GM10266 (cell line): ENCODE measurements at regions not wholly inside any gene's neighbourhood (a gene's known extent, or its start where the extent isn't known, plus 50 kb on each side); places are given as distances from the start of the nearest gene placed in this dataset.

Source experiments
- DNase-seq: peaks from one replicate; pipeline ENCODE4 v3.0.0; 2012; ENCODE audit errors: extremely low spot score
- CTCF ChIP-seq: IDR thresholded peaks from 2 replicates; pipeline ENCODE4 v1.5.1; 2012; ENCODE audit warnings: mild to moderate bottlenecking, low read depth; ENCODE audit not compliant: control insufficient read depth, insufficient read depth; ENCODE audit errors: missing control alignments

GRCh38 chr14:87450193-87450592 lies 542.8 kb downstream of the GALC start:
- no peak for TF ChIP-seq CTCF
- no peak for DNase-seq

GRCh38 chr14:87449016-87449415 lies 544.0 kb downstream of the GALC start:
- no peak for TF ChIP-seq CTCF
- no peak for DNase-seq

GRCh38 chr14:87443787-87444186 lies 549.2 kb downstream of the GALC start:
- no peak for TF ChIP-seq CTCF
- no peak for DNase-seq

DNA sequence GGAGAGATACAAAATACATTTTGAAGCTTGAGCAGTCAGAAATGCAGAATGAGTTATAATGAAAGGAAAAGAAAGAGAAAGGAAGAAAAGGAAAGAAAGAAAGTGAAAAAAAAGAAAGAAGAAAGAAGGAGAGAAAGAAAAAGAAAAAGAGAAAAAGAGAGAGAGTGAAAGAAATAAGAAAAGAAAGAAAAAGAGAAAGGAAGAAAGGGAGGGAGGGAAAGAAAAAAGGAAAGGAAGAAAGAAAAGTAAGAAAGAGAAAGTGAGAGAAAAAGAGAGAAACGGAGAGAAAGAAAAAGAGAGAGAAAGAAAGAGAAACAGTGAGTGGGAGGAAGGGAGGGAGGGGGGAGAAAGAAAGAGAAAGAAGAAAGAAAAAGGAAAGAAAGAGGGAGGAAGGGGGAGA lies 549.9 kb downstream of the GALC start:
- TF ChIP-seq CTCF = no peak
- no peak for DNase-seq

- no peak for DNase-seq
- no peak for TF ChIP-seq CTCF
Observed at GRCh38 chr14:87437158-87437557, 555.8 kb downstream of the GALC start.

DNA sequence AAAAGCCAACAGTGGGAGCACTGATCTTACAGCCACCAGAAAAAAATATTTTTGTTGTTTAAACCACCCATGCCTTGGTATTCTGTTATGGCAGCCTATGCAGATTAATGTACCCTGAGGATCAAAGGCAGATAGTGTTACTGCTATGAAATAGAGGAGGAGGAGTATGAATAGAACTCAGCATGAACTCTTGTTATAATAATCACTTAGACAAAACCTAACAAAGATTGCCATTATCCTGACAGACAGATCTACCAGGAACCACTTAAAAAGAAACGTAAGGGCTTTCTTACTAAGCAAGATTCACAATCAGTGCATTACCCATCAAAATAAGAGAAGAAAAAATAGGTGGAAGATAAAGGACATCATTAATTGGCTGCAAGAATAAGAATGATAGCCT lies 558.3 kb downstream of the GALC start:
- no peak for TF ChIP-seq CTCF
- no peak for DNase-seq

GRCh38 chr14:87434011-87434410 lies 559.0 kb downstream of the GALC start:
- no peak for DNase-seq
- no peak for TF ChIP-seq CTCF
